LNCaP clone FGC (cell line): ENCODE measurements at regions not wholly inside any gene's neighbourhood (a gene's known extent, or its start where the extent isn't known, plus 50 kb on each side); places are given as distances from the start of the nearest gene placed in this dataset.

ENCODE experiments used
- DNase-seq: peaks from one replicate; pipeline ENCODE4 v3.0.0-alpha.2; 2011; ENCODE audit warnings: low read depth
- H3K4me3 ChIP-seq: 2 replicates; pipeline ENCODE4 v1.5.1; 2011; ENCODE audit warnings: mild to moderate bottlenecking, low read depth, low read length, control low read depth
- CTCF ChIP-seq: IDR thresholded peaks from 2 replicates; pipeline ENCODE4 v1.5.1; 2012; ENCODE audit warnings: mild to moderate bottlenecking; ENCODE audit not compliant: control insufficient read depth, insufficient read depth; ENCODE audit errors: extremely low read depth

DNA sequence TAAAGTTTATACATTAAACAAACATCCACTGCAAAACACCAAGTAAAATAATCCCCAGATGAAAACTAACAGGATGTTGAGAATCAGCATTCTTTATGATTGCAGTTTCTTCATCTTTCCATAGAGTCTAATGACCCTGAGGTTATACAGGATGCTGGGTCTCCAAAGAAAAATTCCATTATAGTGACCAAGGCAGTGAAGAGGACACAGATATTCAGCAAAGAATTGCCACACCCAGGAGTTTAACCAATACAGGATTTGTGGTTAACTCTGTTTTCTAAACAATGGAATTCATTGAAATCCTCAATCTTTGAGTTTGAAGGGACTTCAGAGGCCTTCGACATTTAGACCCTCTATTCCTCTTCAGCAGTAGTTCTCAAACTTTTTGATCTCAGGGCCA lies 76.2 kb upstream of the ESX1 start:
- no peak for DNase-seq
- H3K4me3 ChIP-seq = no peak overlapping the region
- TF ChIP-seq CTCF = no peak

DNA sequence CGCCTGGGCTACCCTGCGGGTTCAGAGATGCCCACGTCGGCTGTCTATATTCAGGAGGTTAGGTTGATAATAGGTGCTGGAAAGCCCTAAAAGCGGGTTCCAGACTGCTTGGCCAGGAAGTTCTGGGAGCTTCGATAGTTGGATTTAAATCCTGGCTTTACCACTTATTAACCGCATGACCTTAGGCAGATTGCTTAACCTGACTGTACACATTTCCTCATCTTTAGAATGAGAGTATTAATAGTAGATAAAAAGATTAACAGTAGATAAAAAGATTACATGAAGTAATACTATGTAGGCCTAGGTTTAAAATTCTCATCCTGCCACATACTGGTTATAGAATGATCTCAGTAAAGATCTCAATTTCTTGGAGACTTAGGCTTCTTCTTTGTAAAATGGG lies 75.0 kb upstream of the ESX1 start:
- no peak overlapping the region for H3K4me3 ChIP-seq
- no peak for TF ChIP-seq CTCF
- no peak for DNase-seq

DNA sequence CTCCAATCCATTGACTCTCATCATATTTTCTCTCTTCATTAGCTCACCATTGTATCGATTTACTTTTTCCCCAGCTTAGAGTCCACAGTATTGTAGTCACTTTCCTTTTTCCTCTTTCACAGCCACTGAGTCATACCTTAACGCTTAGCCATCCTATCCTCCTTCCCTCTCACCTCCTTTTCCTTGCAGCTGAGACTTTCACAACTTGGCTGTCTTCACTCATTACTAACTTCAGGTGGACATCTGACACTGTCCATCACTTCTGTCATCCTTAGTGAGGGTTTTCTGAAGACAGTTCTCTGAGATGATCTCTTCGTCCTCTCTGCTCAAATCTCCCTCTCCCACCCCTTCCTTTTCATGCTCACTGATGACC lies 70.5 kb upstream of the ESX1 start:
- no peak for DNase-seq
- no peak overlapping the region for H3K4me3 ChIP-seq
- TF ChIP-seq CTCF = no peak

DNA sequence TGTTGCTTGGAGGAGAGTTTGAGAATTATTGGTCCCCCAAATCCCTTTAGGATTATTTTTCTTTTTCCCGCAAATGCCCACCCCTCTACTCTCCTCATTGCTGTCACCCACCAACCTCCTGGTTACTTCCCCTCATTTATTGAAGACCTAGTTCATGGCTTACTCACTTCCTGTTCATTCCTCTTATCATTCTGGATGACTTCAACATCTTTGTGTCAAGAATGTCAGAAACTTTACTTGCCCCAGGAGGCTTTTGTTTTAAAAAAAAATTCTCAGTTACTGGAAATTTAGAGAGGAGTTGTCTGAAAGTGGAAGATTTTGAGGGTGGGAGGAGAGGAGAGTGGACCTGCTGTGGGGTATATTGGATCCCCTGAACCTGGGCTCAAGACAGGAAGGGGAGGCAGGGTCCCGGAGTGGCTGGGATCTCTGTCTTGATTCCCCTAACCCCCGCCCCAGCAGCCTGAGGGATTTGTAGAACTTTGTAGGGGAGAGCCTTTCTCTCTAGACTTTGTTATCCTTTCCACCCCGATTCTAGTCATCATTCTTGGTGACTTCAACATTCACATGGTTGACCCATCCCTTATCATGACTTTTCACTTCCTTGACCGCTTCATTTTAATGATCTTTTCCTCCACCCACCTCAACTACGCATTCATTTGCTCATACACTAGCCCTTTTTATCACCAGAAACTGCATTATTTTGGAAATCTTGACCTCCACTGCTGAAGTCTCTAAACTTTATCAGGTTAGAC lies 69.9 kb upstream of the ESX1 start:
- TF ChIP-seq CTCF = no peak
- DNase-seq = no peak
- no peak overlapping the region for H3K4me3 ChIP-seq

DNA sequence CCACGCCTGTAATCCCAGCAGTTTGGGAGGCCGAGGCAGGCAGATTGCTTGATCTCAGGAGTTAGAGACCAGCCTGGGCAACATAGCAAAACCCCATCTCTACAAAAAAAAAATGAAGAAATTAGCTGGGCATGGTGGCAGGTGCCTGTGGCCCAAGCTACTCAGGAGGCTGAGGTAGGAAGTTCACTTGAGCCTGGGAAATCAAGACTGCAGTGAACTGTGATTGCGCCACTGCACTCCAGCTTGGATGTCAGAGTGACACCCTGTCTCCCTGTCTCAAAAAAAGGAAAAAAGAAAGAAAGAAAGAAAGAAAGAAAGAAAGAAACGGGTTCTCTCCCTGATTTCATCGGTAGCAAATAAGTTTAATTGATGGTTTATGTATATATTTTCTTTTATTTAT lies 64.6 kb upstream of the ESX1 start:
- no peak for TF ChIP-seq CTCF
- no peak for DNase-seq
- H3K4me3 ChIP-seq = no peak overlapping the region

GRCh38 chrX:104318330-104319009 lies 63.7 kb upstream of the ESX1 start:
- TF ChIP-seq CTCF = no peak
- no peak overlapping the region for H3K4me3 ChIP-seq
- peak; percentile 10 for DNase-seq
